ENCODE measurements at regions not wholly inside any gene's neighbourhood (a gene's known extent, or its start where the extent isn't known, plus 50 kb on each side); places are given as distances from the start of the nearest gene placed in this dataset.
"Not testable (repeated sequence)": the region's sequence is repeated elsewhere in the genome, so short reads cannot be mapped to it uniquely, and the experiment has no call there.

DNA sequence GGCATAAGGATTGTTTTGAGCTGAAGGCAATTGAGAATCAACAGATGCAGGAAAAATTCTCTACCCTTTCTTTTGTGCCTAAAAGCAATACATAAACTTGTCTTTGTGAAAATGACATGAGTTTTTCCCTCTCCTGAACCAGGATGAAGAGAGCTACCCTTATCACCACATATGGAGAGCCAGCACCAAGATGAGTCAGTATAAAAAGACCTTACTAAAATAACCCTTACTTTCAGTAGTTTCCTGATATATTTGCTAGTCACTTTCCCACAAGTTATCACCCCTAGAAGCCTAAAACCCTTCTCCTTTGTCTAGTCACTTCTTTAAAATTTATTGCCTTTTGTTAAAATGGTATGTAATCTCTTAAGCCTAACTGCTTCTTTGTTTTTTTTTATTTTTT, 61.9 kb upstream of the ANKRD10 start:
- no peaks in the 10 kb centered on the region for H3K4me1 ChIP-seq (ENCODE audit: control insufficient read depth in 1 of 2, insufficient read depth in 2 of 2, low read length in 2 of 2)

GRCh38 chr13:110973007-110973700, 58.3 kb upstream of the ANKRD10 start:
- no peaks in the 10 kb centered on the region for H3K4me1 ChIP-seq (ENCODE audit: control insufficient read depth in 1 of 2, insufficient read depth in 2 of 2, low read length in 2 of 2)
- H3K36me3 ChIP-seq (ENCODE audit: control insufficient read depth in 1 of 2, insufficient read depth in 2 of 2, low read length in 2 of 2): no peaks in the 10 kb centered on the region
- no peak overlapping the region for H3K27ac ChIP-seq (ENCODE audit: low read length)
- peaks cover 0 to 7% of the 10 kb centered on the region in 2 donors for H3K9me3 ChIP-seq (ENCODE audit: control insufficient read depth in 1 of 2, low read length in 2 of 2)
- H3K27me3 ChIP-seq (ENCODE audit: low read depth, low read length): no peaks in the 10 kb centered on the region
- H3K4me3 ChIP-seq (ENCODE audit: low read depth in 1 of 2, low read length in 2 of 2): no peak overlapping the region

More for the DNA sequence above, 61.9 kb upstream of the ANKRD10 start:
- Histone ChIP-seq H3K4me3 (ENCODE audit: low read depth in 1 of 2, low read length in 2 of 2) (no peak overlapping the region), H3K27ac (ENCODE audit: low read length) (no peak overlapping the region), H3K27me3 (ENCODE audit: low read depth, low read length) (peaks cover 3% of the 10 kb centered on the region), H3K9me3 (ENCODE audit: control insufficient read depth in 1 of 2, low read length in 2 of 2) (peaks cover 0 to 7% of the 10 kb centered on the region in 2 donors), H3K36me3 (ENCODE audit: control insufficient read depth in 1 of 2, insufficient read depth in 2 of 2, low read length in 2 of 2) (no peaks in the 10 kb centered on the region)

DNA sequence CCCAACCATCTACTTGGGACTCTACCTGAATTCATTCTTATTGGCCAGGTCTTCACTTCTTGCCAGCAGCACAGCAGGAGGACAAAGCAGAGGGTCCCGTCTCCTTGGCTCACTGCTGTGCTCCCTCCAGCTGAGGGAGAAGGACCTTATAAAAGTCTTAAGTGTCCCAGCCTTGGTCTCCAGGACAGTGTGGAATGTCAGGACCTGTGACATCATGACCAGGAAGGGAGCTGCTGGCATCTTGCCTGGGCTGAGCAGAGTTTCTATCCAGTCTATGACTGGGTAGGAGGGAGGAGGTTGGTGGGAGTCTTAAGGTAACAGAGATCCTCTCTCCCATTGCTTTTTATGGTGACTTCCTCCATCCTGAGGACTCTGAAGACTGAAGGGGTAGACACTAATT, 56.6 kb upstream of the ANKRD10 start:
- no peaks in the 10 kb centered on the region for H3K27me3 ChIP-seq (ENCODE audit: low read depth, low read length)
- no peak overlapping the region for H3K27ac ChIP-seq (ENCODE audit: low read length)
- no peak overlapping the region for H3K4me3 ChIP-seq (ENCODE audit: low read depth in 1 of 2, low read length in 2 of 2)
- no peaks in the 10 kb centered on the region for H3K4me1 ChIP-seq (ENCODE audit: control insufficient read depth in 1 of 2, insufficient read depth in 2 of 2, low read length in 2 of 2)
- no peaks in the 10 kb centered on the region for H3K36me3 ChIP-seq (ENCODE audit: control insufficient read depth in 1 of 2, insufficient read depth in 2 of 2, low read length in 2 of 2)
- H3K9me3 ChIP-seq (ENCODE audit: control insufficient read depth in 1 of 2, low read length in 2 of 2): peaks cover 0 to 5% of the 10 kb centered on the region in 2 donors

DNA sequence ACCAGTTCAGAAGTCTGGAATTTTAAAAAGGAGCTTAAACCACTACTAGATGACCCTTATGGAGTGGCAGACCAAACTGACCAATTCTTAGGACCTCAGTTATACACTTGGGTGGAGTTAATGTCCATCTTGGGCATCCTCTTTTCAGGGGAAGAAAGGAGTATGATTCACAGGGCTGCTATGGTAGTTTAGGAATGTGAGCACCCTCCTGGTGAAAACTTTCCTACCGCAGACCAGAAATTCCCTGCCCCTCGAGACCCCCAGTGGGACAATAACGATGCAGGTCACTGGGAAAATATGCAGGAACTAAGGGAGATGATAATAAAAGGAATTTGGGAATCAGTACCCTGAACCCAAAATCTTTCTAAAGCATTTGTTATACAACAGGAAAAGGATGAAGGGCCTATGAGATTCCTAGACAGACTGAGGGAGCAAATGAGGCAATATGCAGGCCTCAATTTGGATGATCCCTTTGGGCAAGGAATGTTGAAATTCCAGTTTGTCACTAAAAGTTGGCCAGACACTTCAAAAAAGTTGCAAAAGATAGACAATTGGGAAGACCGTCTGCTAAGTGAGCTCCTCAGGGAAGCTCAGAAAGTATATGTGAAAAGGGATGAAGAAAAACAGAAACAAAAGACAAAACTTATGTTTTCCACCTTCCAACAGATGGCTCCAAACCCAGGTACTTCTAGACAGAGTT, 52.4 kb upstream of the ANKRD10 start:
- not testable (repeated sequence) for H3K4me1 ChIP-seq (ENCODE audit: control insufficient read depth in 1 of 2, insufficient read depth in 2 of 2, low read length in 2 of 2); H3K27me3 ChIP-seq (ENCODE audit: low read depth, low read length); H3K36me3 ChIP-seq (ENCODE audit: control insufficient read depth in 1 of 2, insufficient read depth in 2 of 2, low read length in 2 of 2); H3K27ac ChIP-seq (ENCODE audit: low read length); H3K4me3 ChIP-seq (ENCODE audit: low read depth in 1 of 2, low read length in 2 of 2)
- peaks cover 0 to 14% of the 10 kb centered on the region in 2 donors for H3K9me3 ChIP-seq (ENCODE audit: control insufficient read depth in 1 of 2, low read length in 2 of 2)

- H3K36me3 ChIP-seq (ENCODE audit: control insufficient read depth in 1 of 2, insufficient read depth in 2 of 2, low read length in 2 of 2): no peaks in the 10 kb centered on the region
- H3K9me3 ChIP-seq (ENCODE audit: control insufficient read depth in 1 of 2, low read length in 2 of 2): peaks cover 0 to 14% of the 10 kb centered on the region in 2 donors
- no peaks in the 10 kb centered on the region for H3K27me3 ChIP-seq (ENCODE audit: low read depth, low read length)
- H3K4me1 ChIP-seq (ENCODE audit: control insufficient read depth in 1 of 2, insufficient read depth in 2 of 2, low read length in 2 of 2): no peaks in the 10 kb centered on the region
- no peak overlapping the region for H3K4me3 ChIP-seq (ENCODE audit: low read depth in 1 of 2, low read length in 2 of 2)
- no peak overlapping the region for H3K27ac ChIP-seq (ENCODE audit: low read length)
These were observed 50.9 kb upstream of the ANKRD10 start for GRCh38 chr13:110965755-110966134.

DNA sequence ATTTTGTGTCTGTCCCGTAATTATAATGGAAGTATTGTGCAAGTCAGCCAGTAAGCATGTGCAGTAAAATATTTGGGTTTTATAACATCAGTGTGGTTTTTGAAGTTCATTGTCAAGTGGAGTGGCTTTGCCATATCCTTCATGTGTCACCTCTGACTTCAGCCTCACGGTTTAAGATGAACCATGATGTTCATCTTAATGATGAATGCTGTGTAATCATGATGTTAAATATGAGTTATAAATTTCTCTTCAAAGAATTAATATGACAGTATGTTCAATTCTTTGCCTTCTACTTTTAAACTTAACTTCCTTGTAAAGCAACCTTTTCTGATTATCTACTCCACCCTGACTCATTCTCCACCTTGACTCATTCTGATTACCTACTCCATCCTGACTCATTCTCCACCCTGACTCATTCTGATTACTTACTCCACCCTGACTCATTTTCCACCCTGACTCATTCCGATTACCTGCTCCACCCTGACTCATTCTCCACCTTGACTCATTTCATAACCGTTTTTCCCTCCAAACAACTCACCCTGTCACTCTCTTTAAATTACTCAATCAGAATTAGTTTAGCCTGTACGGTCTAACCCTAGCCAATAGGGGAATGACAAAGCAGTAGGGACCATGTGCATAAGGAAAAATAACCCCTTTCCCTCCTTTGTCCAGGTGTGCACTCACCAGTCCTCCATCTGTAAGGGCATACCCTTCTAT, 50.3 kb upstream of the ANKRD10 start:
- no peaks in the 10 kb centered on the region for H3K36me3 ChIP-seq (ENCODE audit: control insufficient read depth in 1 of 2, insufficient read depth in 2 of 2, low read length in 2 of 2)
- no peaks in the 10 kb centered on the region for H3K27me3 ChIP-seq (ENCODE audit: low read depth, low read length)
- H3K27ac ChIP-seq (ENCODE audit: low read length): no peak overlapping the region
- no peaks in the 10 kb centered on the region for H3K4me1 ChIP-seq (ENCODE audit: control insufficient read depth in 1 of 2, insufficient read depth in 2 of 2, low read length in 2 of 2)
- no peak overlapping the region for H3K4me3 ChIP-seq (ENCODE audit: low read depth in 1 of 2, low read length in 2 of 2)
- H3K9me3 ChIP-seq (ENCODE audit: control insufficient read depth in 1 of 2, low read length in 2 of 2): peaks cover 0 to 14% of the 10 kb centered on the region in 2 donors

Measured in muscle layer of duodenum (tissue), 2 donors.